HG03039 (cell line): ENCODE measurements at regions not wholly inside any gene's neighbourhood (a gene's known extent, or its start where the extent isn't known, plus 50 kb on each side); places are given as distances from the start of the nearest gene placed in this dataset.

ENCODE experiments used
- ATAC-seq: cut with Tn5 transposase; IDR thresholded peaks from one replicate; pipeline ENCODE4 v1.9.1; 2021; ENCODE audit warnings: mild to moderate bottlenecking, moderate library complexity; ENCODE audit not compliant: unreplicated experiment

GRCh38 chr2:198374375-198375082 is 570.1 kb downstream of the PLCL1 start:
- no peak for ATAC-seq

- ATAC-seq = peak; percentile 95
These were observed 567.6 kb downstream of the PLCL1 start for GRCh38 chr2:198371921-198372543.

GRCh38 chr2:198371329-198371728 is 566.9 kb downstream of the PLCL1 start:
- no peak for ATAC-seq

- ATAC-seq = no peak
These were observed 563.7 kb downstream of the PLCL1 start for GRCh38 chr2:198368089-198368488.

GRCh38 chr2:198362740-198363139 is 558.3 kb downstream of the PLCL1 start:
- no peak for ATAC-seq

GRCh38 chr2:198359308-198359707 is 554.9 kb downstream of the PLCL1 start:
- no peak for ATAC-seq

- no peak for ATAC-seq
These were observed 551.8 kb downstream of the PLCL1 start for GRCh38 chr2:198356157-198356556.

GRCh38 chr2:198351647-198352046 is 547.3 kb downstream of the PLCL1 start:
- no peak for ATAC-seq

GRCh38 chr2:198347946-198348345 is 543.6 kb downstream of the PLCL1 start:
- no peak for ATAC-seq

GRCh38 chr2:198347349-198347748 is 543.0 kb downstream of the PLCL1 start:
- no peak for ATAC-seq

GRCh38 chr2:198343471-198343870 is 539.1 kb downstream of the PLCL1 start:
- ATAC-seq = no peak

- ATAC-seq = no peak
These were observed 536.5 kb downstream of the PLCL1 start for GRCh38 chr2:198340846-198341245.

- ATAC-seq = no peak
These were observed 534.7 kb downstream of the PLCL1 start for GRCh38 chr2:198339116-198339515.

- ATAC-seq = no peak
These were observed 533.0 kb downstream of the PLCL1 start for GRCh38 chr2:198337368-198337767.

GRCh38 chr2:198328454-198328853 is 524.1 kb downstream of the PLCL1 start:
- ATAC-seq = no peak

- ATAC-seq = no peak
These were observed 523.1 kb downstream of the PLCL1 start for GRCh38 chr2:198327526-198327925.

- ATAC-seq = no peak
These were observed 522.0 kb downstream of the PLCL1 start for GRCh38 chr2:198326431-198326830.

- no peak for ATAC-seq
These were observed 521.0 kb downstream of the PLCL1 start for GRCh38 chr2:198325359-198325758.

- no peak for ATAC-seq
These were observed 519.7 kb downstream of the PLCL1 start for GRCh38 chr2:198324071-198324470.

GRCh38 chr2:198322275-198322674 is 517.9 kb downstream of the PLCL1 start:
- ATAC-seq = no peak

GRCh38 chr2:198321522-198322088 is 517.2 kb downstream of the PLCL1 start:
- ATAC-seq = no peak

GRCh38 chr2:198316852-198317396 is 512.5 kb downstream of the PLCL1 start:
- no peak for ATAC-seq
